Duodenal mucosa (tissue), 2 donors: ENCODE measurements at regions not wholly inside any gene's neighbourhood (a gene's known extent, or its start where the extent isn't known, plus 50 kb on each side); places are given as distances from the start of the nearest gene placed in this dataset.
A peak's percentile ranks its signal among the peaks of the same experiment; 100 is the strongest.

Experiments
- H3K27ac ChIP-seq: one replicate; pipeline ENCODE4 v1.7.0; 2013; ENCODE audit warnings: low read depth, low read length
- H3K27me3 ChIP-seq, 2 donors: one replicate each; pipeline ENCODE4 v1.7.0; 2013; ENCODE audit warnings: low read length in 2 of 2, control low read depth in 1 of 2; ENCODE audit not compliant: insufficient read depth in 2 of 2, control insufficient read depth in 1 of 2
- H3K36me3 ChIP-seq, 2 donors: one replicate each; pipeline ENCODE4 v1.7.0; 2013; ENCODE audit warnings: low read length in 2 of 2, control low read depth in 1 of 2; ENCODE audit not compliant: insufficient read depth in 2 of 2, control insufficient read depth in 1 of 2
- H3K4me1 ChIP-seq, 2 donors: one replicate each; pipeline ENCODE4 v1.7.0; 2013; ENCODE audit warnings: low read length in 2 of 2, control low read depth in 1 of 2; ENCODE audit not compliant: insufficient read depth in 2 of 2, control insufficient read depth in 1 of 2
- H3K4me3 ChIP-seq, 2 donors: one replicate each; pipeline ENCODE4 v1.7.0; 2013; ENCODE audit warnings: low read length in 2 of 2, low read depth in 1 of 2
- H3K9ac ChIP-seq, 2 donors: one replicate each; pipeline ENCODE4 v1.7.0; 2013; ENCODE audit warnings: low read length in 2 of 2, low read depth in 1 of 2
- H3K9me3 ChIP-seq, 2 donors: one replicate each; pipeline ENCODE4 v1.7.0; 2013; ENCODE audit warnings: low read length in 2 of 2, control low read depth in 1 of 2; ENCODE audit not compliant: control insufficient read depth in 1 of 2

DNA sequence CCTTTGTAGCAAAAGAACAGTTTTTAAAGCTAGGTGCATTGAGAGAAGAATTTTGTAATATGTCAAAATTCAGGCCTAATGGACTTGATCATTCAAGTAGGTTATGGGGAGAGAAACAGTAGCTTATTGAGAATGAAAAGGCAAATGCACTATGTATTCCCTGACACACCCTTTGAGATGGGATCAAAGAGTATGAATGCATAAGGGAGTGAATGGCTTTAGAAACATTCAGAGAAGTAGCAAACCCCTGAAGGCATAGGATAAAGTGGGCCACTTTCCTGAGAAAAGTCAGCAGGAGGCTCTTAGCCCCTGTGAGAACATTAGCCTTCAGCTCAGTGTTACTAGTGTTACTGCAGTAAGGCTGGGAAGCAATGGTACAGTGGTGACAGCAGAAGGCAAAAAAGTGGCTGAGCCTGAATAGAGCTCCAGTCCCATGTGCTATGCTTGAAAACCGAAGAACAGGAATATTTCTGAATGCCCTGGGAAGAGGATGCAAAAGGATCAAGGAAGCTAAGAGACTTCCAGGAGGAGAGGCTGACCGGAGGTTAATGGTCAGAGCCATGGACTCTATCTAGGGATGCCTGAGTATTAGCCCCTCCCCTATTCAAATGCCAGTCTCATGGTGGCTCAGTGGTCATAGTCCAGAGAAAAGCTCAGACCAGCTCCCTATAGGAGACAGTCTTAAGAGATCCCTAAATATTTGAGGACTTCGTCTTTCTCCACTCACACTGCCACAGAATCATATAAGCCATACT, 218.2 kb upstream of the SGO1 start:
- H3K9me3 ChIP-seq, result no peaks in the 10 kb centered on the region
- no peak overlapping the region for H3K9ac ChIP-seq
- H3K4me1 ChIP-seq, result peaks cover 10 to 26% of the 10 kb centered on the region in 2 donors
- no peaks in the 10 kb centered on the region for H3K36me3 ChIP-seq
- no peak overlapping the region for H3K27ac ChIP-seq
- H3K4me3 ChIP-seq, result peak overlapping the region in 1 of 2 donors; percentile 0
- H3K27me3 ChIP-seq, result no peaks in the 10 kb centered on the region

DNA sequence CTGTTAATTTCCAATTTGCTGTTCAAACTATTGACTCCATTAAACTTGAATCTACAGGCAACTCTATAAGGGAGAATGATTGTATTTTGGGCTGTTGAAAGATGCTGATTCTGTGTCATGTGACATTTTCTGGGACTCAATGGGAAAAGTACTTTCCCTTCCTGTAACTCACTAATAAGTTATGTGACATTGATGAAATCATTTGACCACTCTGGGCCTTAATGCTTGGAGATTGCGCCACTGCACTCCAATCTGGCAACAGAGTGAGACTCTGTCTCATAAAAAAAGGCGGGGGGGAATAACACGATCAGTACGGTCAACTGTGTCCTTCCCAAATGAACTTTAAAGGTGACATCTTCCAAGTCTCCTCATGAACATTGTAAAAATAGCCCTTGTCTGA, 215.2 kb upstream of the SGO1 start:
- Histone ChIP-seq H3K27ac (no peak overlapping the region), H3K9me3 (no peaks in the 10 kb centered on the region), H3K27me3 (no peaks in the 10 kb centered on the region), H3K36me3 (no peaks in the 10 kb centered on the region), H3K9ac (no peak overlapping the region), H3K4me1 (peaks cover 10 to 26% of the 10 kb centered on the region in 2 donors), H3K4me3 (no peak overlapping the region)

DNA sequence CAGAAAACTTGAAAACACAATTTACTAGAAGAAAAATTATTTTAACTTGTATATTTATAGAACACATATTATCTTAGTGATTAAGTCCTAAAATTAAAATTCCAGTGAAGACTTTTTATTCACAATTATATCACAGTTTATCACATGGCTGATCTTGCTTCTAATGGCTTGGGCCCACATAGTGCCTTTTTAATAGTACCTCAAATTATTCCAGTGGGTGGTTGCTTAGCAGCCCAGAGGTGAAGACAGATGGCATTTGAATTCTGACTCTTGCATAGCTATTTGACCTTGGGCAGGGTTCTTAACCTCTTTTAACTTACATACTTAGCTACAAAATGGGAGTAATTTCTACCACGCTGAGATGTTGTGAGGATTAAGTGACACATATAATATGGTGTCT, 214.7 kb upstream of the SGO1 start:
- Histone ChIP-seq H3K4me3 (no peak overlapping the region), H3K36me3 (no peaks in the 10 kb centered on the region), H3K4me1 (peaks cover 10 to 22% of the 10 kb centered on the region in 2 donors), H3K9me3 (no peaks in the 10 kb centered on the region), H3K9ac (no peak overlapping the region), H3K27ac (no peak overlapping the region), H3K27me3 (no peaks in the 10 kb centered on the region)

DNA sequence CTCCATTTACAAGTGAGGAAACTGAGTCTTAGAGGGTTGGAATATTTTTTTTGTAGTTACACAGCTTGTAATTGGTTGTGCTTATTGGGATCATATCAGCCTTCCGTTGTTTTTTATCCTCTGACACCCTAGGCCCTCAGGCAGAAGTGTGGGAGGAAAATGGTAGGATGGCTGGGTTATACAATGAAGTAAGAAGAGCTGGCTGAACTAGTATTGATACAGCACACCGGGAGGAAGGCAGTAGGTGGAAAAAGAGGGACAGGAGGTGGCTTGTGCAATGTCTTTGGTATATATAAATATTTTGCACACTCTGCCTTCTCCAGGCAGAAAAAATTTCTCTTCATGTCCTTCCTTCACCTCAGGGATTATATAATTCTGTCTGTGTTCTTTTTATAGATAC, 214.3 kb upstream of the SGO1 start:
- Histone ChIP-seq H3K4me1 (peaks cover 10 to 18% of the 10 kb centered on the region in 2 donors), H3K36me3 (no peaks in the 10 kb centered on the region), H3K27me3 (no peaks in the 10 kb centered on the region), H3K27ac (no peak overlapping the region), H3K9me3 (no peaks in the 10 kb centered on the region), H3K9ac (no peak overlapping the region), H3K4me3 (no peak overlapping the region)

DNA sequence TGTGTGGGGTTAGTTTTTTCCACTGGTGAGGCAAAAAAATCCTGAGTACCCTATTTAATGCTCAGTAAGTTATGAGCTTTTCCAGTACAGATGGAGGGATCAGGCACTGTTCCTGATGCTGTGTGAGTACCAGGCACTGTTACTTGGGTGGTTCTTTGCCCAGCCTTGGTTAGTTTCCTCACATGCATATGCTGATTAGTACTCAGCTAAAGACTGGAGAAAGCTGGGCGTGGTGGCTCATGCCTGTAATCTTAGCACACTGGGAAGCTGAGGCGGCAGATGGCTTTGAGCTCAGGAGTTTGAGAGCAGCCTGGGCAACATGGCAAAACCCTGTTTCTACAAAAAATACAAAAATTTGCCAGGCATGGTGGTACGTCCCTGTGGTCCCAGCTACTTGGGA, 210.3 kb upstream of the SGO1 start:
- no peaks in the 10 kb centered on the region for H3K9me3 ChIP-seq
- no peak overlapping the region for H3K4me3 ChIP-seq
- H3K27me3 ChIP-seq, result no peaks in the 10 kb centered on the region
- H3K36me3 ChIP-seq, result no peaks in the 10 kb centered on the region
- H3K27ac ChIP-seq, result no peak overlapping the region
- no peaks in the 10 kb centered on the region for H3K4me1 ChIP-seq
- H3K9ac ChIP-seq, result no peak overlapping the region

DNA sequence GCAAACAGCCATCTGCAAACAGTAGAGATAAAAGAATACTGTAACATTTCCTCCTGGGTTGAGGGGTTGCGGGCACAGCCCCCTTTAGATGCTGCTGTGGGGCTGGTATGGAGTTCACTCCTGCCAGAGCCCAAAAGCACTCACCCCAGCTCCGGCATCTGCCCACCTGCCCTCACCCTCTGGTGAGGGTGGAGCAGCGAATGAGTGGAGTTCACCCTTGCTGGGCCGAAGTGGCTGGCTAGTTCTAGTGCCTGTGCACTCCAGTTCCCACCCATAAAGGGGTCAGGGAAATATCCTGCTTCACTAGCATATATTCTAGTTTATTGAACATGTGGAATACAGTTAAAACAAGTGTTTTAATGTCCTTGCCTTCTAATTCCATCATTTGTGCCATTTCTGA, 209.7 kb upstream of the SGO1 start:
- H3K9ac ChIP-seq, result no peak overlapping the region
- H3K27ac ChIP-seq, result no peak overlapping the region
- H3K36me3 ChIP-seq, result no peaks in the 10 kb centered on the region
- no peaks in the 10 kb centered on the region for H3K27me3 ChIP-seq
- H3K4me3 ChIP-seq, result no peak overlapping the region
- no peaks in the 10 kb centered on the region for H3K4me1 ChIP-seq
- no peaks in the 10 kb centered on the region for H3K9me3 ChIP-seq

DNA sequence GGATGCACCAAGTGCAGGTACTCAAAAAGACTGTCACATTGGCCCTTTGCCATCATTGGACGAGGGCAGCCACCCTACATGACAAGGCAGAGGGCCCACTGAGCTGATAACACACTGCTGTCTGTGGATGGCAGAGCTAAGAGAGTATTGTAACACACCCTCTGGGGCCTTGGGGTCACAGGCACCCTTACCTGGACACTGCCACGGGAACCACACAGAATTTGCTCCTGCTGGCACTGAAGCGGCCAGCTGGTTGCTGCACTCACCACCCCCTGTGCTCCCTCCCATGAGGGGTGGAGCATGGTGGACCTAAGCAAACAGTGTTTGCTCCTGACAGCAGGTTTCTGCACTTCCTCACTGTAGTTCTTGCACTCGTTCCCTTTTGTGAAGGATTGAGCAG, 208.2 kb upstream of the SGO1 start:
- Histone ChIP-seq H3K9ac (no peak overlapping the region), H3K27me3 (no peaks in the 10 kb centered on the region), H3K36me3 (no peaks in the 10 kb centered on the region), H3K4me1 (no peaks in the 10 kb centered on the region), H3K4me3 (no peak overlapping the region), H3K9me3 (no peaks in the 10 kb centered on the region), H3K27ac (no peak overlapping the region)

DNA sequence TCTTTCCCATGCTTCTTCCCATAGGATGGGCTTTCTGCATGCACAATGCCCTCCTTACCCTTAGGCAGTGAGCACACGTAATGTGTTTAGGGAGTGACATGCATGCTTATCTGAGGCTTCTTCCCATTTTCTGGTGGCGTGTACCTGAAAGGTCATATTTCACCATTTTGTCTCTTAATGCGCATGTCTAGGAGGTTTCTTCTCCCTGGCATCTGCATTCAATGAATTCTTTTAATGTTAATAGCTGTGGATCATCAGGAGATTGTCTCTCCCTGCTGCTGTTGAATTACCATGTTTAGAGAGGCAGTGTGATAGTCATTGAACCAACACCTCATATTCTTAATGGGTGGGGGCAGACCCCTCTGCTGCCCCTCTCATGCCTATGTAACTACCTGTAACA, 205.6 kb upstream of the SGO1 start:
- Histone ChIP-seq H3K36me3 (no peaks in the 10 kb centered on the region), H3K27ac (no peak overlapping the region), H3K9me3 (no peaks in the 10 kb centered on the region), H3K9ac (no peak overlapping the region), H3K4me3 (no peak overlapping the region), H3K27me3 (no peaks in the 10 kb centered on the region), H3K4me1 (no peaks in the 10 kb centered on the region)

DNA sequence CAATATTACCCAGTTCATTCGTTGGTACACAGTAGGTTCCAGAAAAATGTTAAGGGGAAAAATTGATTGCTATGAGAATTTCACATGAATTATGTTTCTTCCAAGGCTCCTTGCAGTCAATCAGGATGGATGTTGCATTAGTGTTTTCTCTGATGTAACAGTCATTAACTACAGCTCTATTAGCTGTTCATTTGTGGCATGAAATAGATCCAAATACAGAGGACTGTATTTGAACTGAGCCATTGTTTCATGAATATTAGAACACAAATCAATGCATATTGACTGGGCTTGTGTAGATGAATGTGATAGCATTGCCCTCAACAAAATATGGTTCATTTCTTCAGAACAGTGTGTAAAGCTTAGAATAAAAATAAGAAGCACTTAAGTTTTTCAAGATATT, 203.0 kb upstream of the SGO1 start:
- Histone ChIP-seq H3K4me3 (no peak overlapping the region), H3K36me3 (no peaks in the 10 kb centered on the region), H3K4me1 (no peaks in the 10 kb centered on the region), H3K27me3 (no peaks in the 10 kb centered on the region), H3K27ac (no peak overlapping the region), H3K9me3 (no peaks in the 10 kb centered on the region), H3K9ac (no peak overlapping the region)

DNA sequence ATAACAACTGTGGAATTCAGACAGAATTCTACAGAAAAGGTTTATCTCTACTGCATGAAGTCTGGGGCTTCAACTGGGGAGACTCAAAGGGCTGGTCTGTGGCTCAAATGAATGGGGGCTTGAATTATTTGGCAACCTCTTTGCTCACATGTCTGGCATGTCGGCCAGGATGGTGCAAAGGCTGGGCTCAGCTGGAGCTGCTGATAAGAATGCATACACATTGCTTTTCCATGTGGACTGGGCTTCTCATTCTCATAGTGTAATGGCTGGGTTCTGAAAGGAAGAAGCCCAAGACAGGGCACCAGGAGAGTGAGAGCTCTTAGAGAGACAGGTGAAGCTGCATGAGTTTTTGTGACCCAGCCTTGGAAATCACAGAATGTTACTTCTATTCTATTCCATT, 194.3 kb upstream of the SGO1 start:
- Histone ChIP-seq H3K27ac (no peak overlapping the region), H3K36me3 (no peaks in the 10 kb centered on the region), H3K4me1 (peaks cover 6 to 25% of the 10 kb centered on the region in 2 donors), H3K9me3 (no peaks in the 10 kb centered on the region), H3K4me3 (no peak overlapping the region), H3K27me3 (no peaks in the 10 kb centered on the region), H3K9ac (no peak overlapping the region)

DNA sequence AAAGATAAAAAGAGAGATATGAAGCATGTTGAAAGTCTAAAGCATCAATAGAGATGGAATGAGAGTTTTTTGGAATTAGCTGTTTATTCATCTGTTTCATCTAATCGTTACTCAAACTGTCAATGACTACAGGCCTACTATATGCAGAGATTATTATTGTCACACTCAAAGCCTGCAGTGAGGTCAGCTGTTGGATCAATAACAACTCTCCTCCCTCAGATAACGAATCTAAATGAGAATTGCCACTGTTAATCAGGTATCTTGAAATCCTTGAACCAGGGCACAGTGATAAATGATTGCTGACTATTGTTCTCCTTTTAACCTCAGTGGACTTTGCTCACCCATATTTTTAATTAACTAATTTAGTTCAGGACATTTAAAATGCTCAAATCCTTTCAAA, 192.3 kb upstream of the SGO1 start:
- Histone ChIP-seq H3K27ac (no peak overlapping the region), H3K4me1 (peaks cover 6 to 25% of the 10 kb centered on the region in 2 donors), H3K4me3 (no peak overlapping the region), H3K9ac (no peak overlapping the region), H3K27me3 (no peaks in the 10 kb centered on the region), H3K9me3 (no peaks in the 10 kb centered on the region), H3K36me3 (no peaks in the 10 kb centered on the region)
